Stimulated activated naive CD4-positive, alpha-beta T cell (primary cell): ENCODE measurements at regions not wholly inside any gene's neighbourhood (a gene's known extent, or its start where the extent isn't known, plus 50 kb on each side); places are given as distances from the start of the nearest gene placed in this dataset.
"Not testable (repeated sequence)": the region's sequence is repeated elsewhere in the genome, so short reads cannot be mapped to it uniquely, and the experiment has no call there.

Experiments
- DNase-seq, 6 experiments: peaks; one replicate each; lab custom pipeline; 2025; lab: John Stamatoyannopoulos, UW

DNA sequence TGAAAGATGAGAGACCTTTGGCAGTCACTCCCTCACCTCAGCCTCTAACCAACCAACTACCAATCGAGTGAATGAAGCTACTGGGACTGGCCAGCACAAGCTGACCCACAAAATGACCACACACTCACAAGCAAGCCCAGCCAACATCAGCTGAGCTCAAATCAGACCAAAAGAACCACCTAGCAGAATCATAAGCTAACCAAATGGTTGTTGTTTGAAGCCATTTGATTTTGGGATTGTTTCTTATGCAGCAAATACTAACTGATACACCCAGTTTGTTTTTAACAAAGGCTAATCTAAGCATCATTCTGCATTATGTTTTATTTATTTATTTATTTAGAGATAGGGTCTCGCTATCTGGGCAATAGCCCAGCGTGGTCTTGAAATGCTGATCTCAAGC lies 310.4 kb downstream of the SETD4 start:
- no peak for DNase-seq

DNA sequence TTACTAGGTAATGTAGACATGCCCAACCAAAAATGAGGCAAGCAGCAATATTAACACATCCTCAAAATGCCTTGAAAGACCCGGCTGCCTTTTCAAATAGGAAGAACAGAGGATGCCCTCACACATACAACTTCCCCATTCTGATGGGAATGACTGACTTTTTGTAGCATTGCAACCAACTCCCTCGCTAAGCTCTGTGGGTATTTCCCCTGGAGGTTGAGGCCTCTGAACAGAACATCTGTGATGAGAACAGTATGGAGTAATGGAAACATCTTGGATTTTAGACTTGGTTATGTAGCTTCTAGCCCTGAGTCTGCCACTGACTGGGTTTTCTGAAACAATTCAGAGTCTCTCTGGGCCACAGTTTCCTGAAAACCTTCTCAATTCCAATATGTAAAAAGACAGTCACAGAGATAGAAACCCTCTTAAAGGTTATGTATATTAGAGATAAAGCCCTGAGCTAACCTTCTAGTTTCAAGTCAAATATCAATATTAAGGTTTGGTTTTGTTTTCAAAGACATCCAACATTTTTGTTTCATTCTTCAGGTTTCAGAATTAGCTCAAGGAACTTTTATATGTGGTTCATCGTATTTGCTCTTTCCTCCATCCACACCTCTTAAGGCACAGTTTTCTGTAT lies 311.5 kb downstream of the SETD4 start:
- DNase-seq, result no peak

DNA sequence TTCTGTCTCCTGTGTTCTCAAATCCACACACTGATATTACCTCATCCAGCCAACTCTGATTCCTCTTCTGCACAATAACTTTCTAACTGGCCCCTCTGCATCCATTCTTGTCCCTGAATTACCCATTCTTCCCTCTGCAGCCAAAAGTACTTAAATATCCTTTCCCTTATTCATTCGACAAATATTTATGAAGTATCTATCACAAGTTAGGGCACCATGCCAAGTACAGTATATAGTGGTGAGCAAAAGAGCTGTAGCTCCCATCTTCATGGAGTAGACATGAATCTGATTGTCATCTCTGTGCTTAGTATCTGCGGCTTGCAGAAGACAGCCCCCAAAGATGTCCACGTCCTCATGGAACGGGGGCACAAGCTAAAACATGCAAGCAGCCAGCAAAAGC lies 316.8 kb downstream of the SETD4 start:
- no peak for DNase-seq

DNA sequence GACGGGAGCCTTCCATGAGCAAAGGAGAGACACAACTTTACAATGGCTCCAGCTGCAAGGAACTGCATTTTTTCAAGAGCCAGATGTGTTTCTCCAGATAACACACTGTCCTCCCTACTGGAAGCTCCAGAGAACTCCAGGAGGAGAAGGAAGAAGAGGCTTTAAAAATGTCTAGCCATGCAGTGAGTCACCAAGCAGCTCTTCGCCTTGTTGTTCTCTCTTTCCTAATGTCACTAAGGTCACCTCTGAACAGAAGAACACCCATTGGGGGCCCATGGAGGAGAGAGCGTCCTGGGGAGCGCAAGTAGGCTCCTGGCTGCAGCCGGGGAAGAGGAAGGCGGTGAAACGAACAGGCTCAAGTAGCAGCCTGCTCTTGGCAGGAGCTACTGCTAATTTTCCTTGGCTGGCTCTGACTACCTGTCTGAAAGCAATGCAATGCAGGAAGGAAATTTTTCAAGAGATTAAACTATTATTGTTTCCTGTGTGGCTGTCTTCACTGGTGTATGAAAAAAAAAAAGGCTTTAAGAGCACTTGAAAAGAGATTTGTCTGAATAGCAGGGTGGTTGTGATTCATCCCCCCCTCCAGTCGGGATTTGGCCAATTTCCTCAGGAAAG lies 321.9 kb downstream of the SETD4 start:
- no peak for DNase-seq

DNA sequence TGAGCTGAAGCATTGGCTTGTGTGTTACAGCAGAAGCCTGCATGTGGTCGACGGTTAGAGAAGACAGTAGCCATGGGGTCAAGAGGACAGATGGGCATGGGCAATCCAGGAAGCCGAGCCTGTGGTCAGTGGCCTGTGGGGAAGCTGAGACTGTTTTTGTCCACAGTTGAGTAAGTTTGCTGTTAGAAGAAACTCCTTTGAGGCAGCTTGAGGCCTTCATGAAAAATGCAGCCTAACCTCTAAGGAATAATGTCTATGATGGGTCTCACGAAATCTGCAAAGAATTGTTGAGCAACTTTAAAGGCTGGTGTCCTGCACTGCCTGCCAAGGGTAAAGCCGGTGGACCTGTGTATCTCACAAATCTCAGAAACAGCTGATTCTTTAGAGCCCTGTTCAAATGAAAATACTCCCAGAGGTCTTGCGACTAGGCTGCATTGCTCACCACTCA lies 322.4 kb downstream of the SETD4 start:
- DNase-seq, result no peak

DNA sequence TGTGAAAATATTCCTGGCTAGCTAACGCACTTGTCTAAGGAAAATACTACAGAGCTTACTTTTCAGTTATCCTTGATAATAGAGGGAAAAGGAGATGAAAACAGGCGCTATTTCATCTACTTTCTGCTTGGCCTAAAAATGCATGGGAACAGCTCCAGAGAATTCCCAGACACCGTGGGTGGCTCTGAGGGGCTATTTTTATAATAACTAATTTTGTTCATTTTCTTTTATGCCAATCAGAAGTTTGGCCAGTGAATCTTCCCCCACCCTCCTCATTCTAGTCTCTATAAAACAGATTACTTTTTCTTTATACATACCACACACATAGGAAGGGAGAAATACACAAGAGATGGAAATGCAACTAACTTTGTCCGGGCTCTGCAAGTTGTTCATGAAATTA lies 322.9 kb downstream of the SETD4 start:
- DNase-seq, result no peak

DNA sequence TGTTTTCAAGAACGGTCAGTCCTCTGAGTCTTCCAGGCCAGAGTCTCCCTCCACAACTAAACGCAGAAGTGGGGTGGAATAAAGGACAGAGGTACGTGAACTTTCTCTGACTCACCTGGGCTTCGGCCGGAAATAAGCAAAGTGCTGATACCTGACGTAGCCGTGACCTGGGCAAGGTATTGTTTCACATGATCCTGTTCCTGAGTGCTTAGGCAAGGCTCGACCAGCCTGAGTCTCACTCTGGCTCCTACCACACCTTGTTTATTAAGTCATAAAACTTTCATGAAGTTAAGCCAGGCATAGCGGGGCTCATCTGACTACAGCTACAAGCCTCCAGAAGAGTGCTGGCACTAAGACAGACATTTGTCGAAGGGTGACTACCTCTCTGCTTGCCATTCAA lies 327.5 kb downstream of the SETD4 start:
- no peak for DNase-seq

DNA sequence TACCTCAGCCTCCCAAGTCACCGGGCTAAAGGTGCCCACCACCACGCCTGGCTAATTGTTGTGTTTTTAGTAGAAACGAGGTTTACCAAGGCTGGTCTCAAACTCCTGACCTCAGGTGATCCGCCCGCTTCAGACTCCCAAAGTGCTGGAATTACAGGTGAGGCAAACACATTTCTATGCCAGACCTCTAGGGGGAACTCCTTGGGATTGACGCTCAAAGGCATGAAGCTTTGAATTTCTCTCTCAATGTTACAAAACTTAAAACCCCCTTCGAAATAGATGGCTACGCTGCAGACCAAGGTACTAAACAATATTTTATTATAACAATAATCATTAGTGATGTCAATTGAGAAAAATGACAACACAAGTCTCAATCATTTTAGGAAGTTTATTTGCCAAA lies 330.0 kb downstream of the SETD4 start:
- no peak for DNase-seq

DNA sequence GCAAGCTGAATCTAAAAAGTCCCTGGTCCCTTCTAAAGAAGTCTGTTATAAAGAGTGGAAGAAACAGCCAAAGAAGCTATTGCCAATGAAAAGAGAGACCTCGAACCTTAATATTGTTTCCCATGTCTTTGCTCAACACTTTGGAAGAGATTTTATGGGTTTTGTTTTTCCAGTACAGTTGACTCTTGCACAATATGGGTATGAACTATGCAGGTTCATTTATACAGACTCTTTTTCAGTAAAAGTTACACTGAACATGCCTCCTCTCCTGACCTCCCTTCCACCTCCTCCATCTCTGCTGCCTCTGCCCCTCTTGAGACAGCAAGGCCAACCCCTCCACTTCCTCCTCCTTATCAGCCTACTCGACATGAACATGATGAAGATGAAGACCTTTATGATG lies 332.5 kb downstream of the SETD4 start:
- no peak for DNase-seq

DNA sequence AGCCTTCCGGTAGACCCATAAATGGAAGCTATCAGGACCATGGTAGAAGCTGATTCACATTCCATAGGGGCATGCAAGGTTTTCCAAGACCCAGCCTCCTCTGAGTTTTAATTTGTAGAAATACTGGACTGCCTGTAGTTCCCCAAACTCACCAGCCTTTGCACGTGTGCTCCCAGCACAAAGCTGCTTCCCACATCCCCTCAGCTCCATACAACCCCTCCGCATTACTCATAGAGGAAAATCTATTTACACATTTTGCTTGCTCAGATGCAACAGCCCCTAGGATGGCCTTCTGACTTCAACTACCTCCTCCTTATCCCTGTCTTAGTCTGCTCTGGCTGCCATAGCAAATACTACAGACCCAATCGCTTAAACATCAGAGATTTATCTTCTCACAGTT lies 336.2 kb downstream of the SETD4 start:
- no peak for DNase-seq

DNA sequence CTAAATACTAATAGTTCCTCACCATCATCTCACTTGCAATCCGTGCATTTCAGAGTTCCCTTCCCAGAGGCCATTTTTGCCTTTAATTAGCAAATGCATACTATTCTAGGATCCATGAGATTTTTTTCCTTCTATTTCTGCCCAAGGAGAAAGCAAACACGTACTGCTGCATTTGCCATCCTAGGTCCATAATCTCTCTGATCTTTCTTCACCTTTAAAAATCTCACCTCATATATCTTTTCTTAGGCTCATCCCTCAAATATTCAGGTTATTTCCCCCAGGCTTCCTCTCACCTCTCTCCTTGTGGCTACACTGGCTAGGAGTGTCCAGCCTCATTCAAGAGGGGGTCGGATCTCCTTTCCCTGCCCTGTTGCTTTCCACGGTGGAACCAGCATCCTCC lies 338.6 kb downstream of the SETD4 start:
- DNase-seq, result no peak

DNA sequence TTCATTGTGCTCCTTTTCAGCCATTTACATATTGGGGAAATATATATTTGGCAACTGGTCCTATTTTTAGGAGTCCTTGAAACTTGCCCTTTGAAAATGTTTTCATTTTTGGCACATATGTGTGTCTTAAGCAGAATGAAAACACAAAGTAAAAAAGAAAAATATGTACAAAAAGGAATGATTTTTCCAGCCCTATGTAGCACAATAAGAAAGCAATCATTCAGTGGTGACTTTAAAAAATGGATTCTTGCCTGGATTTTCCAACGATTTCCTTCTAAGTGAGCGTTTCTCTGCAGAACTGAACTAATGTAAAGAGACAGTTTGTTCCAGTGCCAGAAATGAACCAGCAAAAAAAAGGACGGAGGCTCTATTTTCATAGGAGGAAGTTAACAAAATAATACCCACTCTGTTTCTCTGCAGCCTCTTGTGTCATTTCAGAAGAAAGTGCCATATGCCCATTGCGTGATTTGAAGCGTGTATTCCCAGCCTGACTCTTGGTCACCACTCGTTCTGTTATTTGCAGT lies 340.1 kb downstream of the SETD4 start:
- no peak for DNase-seq

DNA sequence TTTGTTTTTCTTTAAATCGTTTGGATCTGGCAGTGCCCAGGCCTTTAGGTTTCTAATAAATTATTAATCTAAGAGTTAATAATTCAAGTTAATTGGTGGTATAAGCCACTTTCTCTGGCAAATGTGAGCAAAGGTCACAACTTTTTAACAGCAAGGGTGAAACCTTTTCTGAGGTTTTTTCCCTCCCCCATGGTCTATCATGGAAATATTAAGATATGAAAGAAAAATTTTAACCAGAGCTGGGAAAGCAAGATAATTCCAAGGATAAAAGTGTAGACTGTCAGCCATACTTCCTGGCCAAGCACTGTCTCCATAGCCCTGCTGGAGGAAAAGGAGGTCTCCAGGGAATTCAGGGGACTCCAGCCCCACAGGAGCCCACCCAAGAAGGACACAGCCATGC lies 341.2 kb downstream of the SETD4 start:
- no peak for DNase-seq

DNA sequence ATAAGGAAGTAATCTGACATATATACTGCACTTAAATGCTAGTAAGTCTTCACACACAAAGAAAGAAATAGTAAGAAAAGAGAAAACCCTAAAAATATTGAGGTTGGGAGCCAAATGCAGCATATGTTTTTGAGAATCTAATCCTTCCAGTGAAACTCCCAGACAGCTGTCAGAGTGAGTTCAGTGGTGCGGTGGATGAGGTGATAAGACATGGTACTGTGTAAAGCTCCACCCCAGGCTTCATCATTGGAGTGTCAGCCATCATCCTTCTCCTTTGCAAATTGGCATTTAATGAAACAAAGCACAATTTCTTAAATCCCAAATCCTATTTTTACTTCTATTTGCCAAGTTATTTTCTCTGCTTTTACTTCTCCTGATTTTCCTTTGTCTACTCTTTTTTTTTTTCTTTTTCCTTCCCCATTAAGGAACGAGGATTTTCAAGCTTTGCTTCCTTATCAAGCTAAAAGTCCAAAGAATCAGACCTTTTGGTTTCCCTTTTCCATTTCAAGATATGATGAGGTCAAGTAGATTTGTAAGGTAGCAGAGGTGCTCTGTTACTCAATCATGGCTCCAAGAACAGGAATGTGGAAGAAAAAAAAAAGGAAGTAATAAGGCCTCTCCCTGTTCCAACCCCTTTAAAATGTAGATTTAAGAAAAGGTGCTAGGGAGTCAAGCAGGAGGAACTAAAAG lies 343.3 kb downstream of the SETD4 start:
- DNase-seq, result no peak

DNA sequence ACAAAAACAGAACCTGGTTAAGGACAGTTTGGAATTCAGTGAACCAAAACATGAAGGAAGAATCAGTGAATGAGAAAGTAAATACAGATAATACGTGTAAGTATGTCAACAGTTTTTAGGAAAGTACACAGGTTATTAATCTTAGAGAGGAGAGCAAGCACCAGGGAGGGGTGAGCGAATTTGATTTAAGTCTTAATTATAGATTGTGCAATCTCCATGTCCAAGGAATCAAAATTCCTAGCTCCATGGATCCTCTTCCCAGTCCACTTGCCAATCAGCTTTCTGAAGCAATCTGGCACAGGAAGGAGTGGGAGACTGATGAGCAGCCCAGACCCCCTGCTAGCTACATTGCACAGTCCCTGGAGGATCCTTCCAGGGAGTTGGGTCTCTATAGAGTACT lies 346.4 kb downstream of the SETD4 start:
- DNase-seq, result no peak

DNA sequence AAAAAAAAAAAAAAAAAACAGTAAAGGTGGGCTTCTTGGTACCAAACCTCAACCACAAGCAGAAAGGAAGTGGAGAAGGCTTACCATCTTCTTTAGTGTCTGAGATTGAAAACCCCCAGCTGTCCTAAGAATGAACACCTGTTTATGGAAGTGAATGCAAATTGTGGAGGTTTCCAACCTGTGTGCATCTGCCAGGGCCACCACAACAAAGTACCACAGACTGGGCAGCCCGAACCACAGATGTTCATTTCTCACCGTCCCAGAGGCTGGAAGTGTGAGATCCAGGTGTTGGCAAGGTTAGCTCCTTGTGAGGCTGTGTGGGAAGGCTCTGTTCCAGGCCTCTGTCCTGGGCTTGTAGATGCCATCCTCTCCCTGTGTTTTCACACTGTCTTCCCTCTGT lies 348.7 kb downstream of the SETD4 start:
- DNase-seq, result no peak

DNA sequence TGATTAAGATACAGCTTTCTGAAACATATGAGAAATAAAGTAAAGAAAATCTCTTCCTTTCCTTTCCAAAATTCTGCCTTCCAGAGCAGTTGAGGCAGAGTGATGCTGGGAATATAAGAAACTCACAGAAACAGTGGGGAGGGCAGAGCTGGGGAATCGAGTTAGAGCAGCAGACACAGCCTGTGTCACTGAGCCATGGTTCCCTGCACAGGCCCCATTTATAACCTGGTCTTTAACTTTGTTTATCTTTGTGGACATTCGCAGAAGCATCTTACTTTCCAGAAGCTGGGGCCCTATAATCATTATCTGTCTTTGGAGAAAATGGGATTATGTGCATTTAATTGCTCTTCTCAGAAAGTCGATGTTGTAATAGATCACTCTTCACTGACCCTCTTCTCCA lies 349.1 kb downstream of the SETD4 start:
- no peak for DNase-seq

DNA sequence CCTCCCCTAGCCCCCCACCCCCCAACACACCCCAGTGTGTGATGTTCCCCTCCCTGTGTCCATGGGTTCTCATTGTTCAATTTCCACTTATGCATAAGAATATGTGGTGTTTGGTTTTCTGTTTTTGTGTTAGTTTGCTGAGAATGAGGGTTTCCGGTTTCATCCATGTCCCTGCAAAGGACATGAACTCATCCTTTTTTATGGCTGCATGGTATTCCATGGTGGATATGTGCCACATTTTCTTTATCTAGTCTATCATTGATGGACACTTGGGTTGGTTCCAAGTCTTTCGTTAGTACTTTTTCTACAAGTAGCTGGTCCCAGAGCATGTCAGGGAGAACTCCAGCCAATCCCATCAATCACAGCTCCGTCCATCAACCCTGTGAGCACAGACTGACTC lies 350.3 kb downstream of the SETD4 start:
- not testable (repeated sequence) for DNase-seq

DNA sequence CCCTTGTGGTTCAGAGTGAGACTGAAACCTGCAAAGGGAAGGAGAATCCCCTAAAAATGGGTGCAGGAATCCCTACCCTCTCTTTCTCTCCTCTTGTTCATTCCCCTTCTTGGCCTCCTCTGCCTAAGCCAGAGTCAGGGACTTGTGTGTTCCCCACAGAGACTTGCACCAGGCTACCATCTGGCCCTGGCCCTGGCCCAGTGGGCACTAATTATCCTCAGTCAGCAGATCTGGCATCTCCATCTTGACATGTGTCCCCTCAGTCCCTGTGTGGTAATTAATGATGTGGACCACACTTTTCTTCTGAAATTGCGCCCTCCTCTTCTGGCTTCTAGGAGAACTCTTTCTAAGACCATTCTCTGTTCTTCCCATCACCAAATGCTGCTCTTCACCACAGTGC lies 354.4 kb downstream of the SETD4 start:
- no peak for DNase-seq

DNA sequence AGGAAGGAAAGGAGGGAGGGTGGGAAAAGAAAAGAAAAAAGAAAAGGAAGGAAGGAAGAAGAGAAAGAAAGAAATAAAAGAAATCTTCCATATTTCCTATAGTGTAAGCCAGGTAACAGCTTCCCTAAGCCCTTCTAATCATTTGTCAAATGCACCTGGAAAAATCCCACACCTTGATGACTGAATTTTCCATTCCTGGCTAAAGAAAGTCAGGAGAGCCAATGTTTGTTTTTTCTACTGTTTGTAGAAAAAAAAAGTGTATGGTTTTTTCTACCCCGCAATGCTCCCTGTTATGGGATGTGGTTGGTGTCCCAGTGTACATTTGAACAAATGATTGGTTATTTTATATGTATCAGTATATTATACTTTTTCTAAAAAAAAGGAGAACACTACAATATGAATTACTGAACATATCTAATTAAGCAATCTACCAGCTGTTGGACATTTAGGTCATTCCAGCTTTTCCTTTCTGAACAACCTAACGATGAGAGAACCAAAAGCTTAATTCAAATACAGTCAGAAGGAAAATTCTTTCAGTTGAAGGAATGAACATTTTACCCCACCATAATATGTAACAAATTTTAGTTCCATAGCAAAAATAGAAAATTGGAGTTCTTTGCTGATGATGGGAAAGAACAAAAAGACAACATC lies 355.0 kb downstream of the SETD4 start:
- DNase-seq, result no peak

DNA sequence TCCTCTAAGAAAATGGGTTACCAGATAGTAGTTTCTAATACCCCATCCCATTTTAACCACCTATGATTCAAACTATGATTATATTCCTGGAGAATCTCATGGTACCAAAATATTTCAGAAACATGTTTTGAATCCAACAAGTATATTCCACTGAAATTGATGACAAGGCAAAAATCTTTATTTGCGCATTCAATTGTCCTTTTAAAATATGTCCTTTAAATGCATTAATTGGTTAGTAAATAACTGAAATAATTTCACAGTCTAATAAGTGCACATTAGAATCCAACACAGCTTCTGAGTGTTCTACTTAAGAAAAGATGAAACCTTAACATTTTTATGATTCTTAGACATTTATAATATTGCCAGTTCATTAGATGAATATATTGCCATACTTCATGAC lies 356.6 kb downstream of the SETD4 start:
- DNase-seq, result no peak

DNA sequence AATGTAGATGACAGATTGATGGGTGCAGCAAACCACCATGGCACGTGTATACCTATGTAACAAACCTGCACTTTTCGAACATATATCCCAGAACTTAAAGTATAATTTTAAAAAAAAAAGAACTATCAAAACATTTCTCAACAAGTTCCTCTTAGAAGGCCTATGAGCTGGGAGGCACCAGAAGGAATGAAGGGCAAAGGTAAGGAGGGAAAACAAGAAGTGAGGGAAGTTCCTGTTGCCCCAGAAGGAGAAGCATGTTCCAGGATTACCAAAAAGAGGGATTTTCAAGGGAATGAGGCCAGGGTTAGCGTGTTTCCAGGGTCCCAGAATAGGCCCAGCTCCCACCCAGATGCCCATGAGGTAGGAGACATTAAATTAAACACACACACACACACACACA lies 361.0 kb downstream of the SETD4 start:
- no peak for DNase-seq

DNA sequence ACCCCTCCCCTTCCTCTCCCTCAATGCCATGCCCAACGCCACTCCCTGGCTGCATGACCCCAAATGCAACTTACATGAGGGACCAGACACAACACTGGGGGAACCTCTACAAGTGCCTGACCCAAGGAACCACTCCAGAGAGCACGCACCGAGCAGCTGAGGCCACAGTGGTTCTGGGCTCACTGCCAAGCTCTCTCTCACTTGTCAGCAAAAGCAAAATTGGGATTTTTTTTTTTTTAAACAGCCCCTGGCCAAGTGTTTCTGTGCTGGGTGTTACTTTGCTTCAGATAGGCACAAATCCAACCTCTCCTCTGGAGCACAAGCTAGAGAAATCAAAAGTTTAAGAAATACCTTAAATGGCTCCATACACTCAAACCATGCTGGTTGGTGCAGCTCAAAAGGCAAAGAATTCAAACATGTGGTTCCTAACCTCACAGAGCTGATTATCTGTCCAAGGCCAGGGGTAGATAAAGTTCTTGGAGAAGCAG lies 363.0 kb downstream of the SETD4 start:
- peak in 1 of 6 experiments; percentile 17 for DNase-seq
